Sigmoid colon (tissue), 3 donors: ENCODE measurements at regions not wholly inside any gene's neighbourhood (a gene's known extent, or its start where the extent isn't known, plus 50 kb on each side); places are given as distances from the start of the nearest gene placed in this dataset.

Experiments used
- POLR2A ChIP-seq, 2 donors: fragments of 450-650 bp; IDR thresholded peaks; one replicate each; pipeline ENCODE4 v1.6.1; 2016; ENCODE audit warnings: antibody characterized with exemption in 2 of 2, mild to moderate bottlenecking in 2 of 2, moderate library complexity in 2 of 2
- TF ChIP-seq, protein P1 (sequence below), 4 experiments: fragments of 450-650 bp in 3 of 4; fragments of 200-600 bp in 1 of 4; IDR thresholded peaks; one replicate each; pipeline ENCODE4 v1.5.1; 2016 to 2019; ENCODE audit warnings: antibody characterized with exemption in 4 of 4, mild to moderate bottlenecking in 3 of 4, moderate library complexity in 2 of 4

DNA sequence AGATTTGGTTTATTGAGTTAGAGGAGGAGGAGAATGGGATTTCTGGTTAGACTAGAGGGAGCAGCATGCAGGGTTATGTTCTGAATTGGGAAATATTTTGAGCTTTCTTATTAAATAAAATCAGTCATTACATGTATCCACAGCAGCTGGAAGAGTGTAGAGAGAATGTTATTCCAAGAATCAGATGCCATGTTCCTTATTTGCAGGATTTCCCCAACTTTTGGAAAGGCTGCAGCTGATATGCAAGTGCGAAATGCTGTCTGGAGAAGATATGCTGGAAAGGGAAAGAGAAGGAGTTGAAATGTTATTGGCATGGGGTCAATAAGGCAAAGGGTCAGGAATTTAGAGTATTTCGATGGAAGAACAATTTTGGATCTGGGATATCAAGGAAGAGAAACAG, 255.8 kb downstream of the MTX2 start:
- TF ChIP-seq POLR2A (IDR thresholded peaks at IDR 0.05), result no peak
- TF ChIP-seq, protein P1, sequence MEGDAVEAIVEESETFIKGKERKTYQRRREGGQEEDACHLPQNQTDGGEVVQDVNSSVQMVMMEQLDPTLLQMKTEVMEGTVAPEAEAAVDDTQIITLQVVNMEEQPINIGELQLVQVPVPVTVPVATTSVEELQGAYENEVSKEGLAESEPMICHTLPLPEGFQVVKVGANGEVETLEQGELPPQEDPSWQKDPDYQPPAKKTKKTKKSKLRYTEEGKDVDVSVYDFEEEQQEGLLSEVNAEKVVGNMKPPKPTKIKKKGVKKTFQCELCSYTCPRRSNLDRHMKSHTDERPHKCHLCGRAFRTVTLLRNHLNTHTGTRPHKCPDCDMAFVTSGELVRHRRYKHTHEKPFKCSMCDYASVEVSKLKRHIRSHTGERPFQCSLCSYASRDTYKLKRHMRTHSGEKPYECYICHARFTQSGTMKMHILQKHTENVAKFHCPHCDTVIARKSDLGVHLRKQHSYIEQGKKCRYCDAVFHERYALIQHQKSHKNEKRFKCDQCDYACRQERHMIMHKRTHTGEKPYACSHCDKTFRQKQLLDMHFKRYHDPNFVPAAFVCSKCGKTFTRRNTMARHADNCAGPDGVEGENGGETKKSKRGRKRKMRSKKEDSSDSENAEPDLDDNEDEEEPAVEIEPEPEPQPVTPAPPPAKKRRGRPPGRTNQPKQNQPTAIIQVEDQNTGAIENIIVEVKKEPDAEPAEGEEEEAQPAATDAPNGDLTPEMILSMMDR (IDR thresholded peaks at IDR 0.05), result no peak
